GM23248 (cell line): ENCODE measurements at regions not wholly inside any gene's neighbourhood (a gene's known extent, or its start where the extent isn't known, plus 50 kb on each side); places are given as distances from the start of the nearest gene placed in this dataset.

Source experiments
- EZH2 ChIP-seq: fragments of 200-600 bp; sonication (generic); IDR thresholded peaks from 2 replicates; pipeline ENCODE4 v1.6.1; 2018; ENCODE audit warnings: antibody characterized with exemption, mild to moderate bottlenecking; ENCODE audit not compliant: insufficient read depth, poor library complexity, severe bottlenecking
- EZH2phosphoT487 ChIP-seq: fragments of 200-600 bp; sonication (generic); IDR thresholded peaks from 2 replicates; pipeline ENCODE4 v1.6.1; 2018; ENCODE audit warnings: antibody characterized with exemption, moderate library complexity, mild to moderate bottlenecking, low read depth; ENCODE audit not compliant: insufficient read depth

DNA sequence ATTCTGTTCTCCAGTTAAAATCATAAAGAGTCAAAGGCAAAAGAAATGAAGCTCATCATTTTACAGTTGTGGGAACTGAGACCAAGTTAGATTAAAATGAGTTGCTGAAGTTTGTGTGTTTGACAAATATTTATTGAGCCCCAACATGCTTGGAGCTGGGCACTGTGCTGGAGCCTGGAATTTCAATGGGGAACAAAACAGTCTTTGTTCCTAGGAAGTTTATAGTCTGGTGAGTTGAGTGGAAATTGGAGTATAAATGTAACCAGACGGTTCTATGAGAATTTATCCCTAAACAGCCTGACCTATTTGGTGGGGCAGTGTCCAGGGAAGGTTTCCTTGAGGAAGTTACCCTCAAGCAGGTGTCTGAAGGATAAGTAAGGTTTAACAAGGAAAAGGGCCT, 294.4 kb downstream of the PRDM2 start:
- TF ChIP-seq EZH2: no peak
- no peak for TF ChIP-seq EZH2phosphoT487
